ENCODE measurements at regions not wholly inside any gene's neighbourhood (a gene's known extent, or its start where the extent isn't known, plus 50 kb on each side); places are given as distances from the start of the nearest gene placed in this dataset.

GRCh38 chr18:21928925-21929324 lies 188.3 kb downstream of the MIB1 start:
- Histone ChIP-seq H3K27ac (no peak overlapping the region), H3K9me3 (no peaks in the 10 kb centered on the region), H3K36me3 (ENCODE audit: low read depth, missing control alignments) (no peaks in the 10 kb centered on the region), H3K4me1 (no peaks in the 10 kb centered on the region), H3K27me3 (no peaks in the 10 kb centered on the region), H3K4me3 (no peak overlapping the region)
- WGBS, 2 donors: 63 to 66% methylated on average over 4 of the region's 4 CpGs
- intact Hi-C loops (cut with DNase I; ENCODE audit: low total_unique reads): no loop called here
- TF ChIP-seq CTCF (IDR thresholded peaks at IDR 0.05): no peak
- TF ChIP-seq POLR2A (IDR thresholded peaks at IDR 0.05): no peak
- DNase-seq: no peak

GRCh38 chr18:21930177-21930576 lies 189.6 kb downstream of the MIB1 start:
- Histone ChIP-seq H3K4me1 (no peaks in the 10 kb centered on the region), H3K4me3 (no peak overlapping the region), H3K27me3 (no peaks in the 10 kb centered on the region), H3K27ac (no peak overlapping the region), H3K9me3 (no peaks in the 10 kb centered on the region), H3K36me3 (ENCODE audit: low read depth, missing control alignments) (no peaks in the 10 kb centered on the region)
- WGBS, 2 donors: 48 to 63% methylated on average over 6 of the region's 6 CpGs
- no peak for TF ChIP-seq POLR2A (IDR thresholded peaks at IDR 0.05)
- no peak for TF ChIP-seq CTCF (IDR thresholded peaks at IDR 0.05)
- intact Hi-C loops (cut with DNase I; ENCODE audit: low total_unique reads): no loop called here
- DNase-seq: no peak

- intact Hi-C loops (cut with DNase I; ENCODE audit: low total_unique reads): no loop called here
- TF ChIP-seq CTCF (IDR thresholded peaks at IDR 0.05): no peak
- no peak for TF ChIP-seq POLR2A (IDR thresholded peaks at IDR 0.05)
- 78 to 85% methylated on average over 10 of the region's 10 CpGs for WGBS, 2 donors
- H3K27me3 ChIP-seq: no peaks in the 10 kb centered on the region
- no peaks in the 10 kb centered on the region for H3K9me3 ChIP-seq
- H3K36me3 ChIP-seq (ENCODE audit: low read depth, missing control alignments): no peaks in the 10 kb centered on the region
- no peak overlapping the region for H3K4me3 ChIP-seq
- no peak overlapping the region for H3K27ac ChIP-seq
- no peak for DNase-seq
- no peaks in the 10 kb centered on the region for H3K4me1 ChIP-seq
Observed at GRCh38 chr18:21933931-21934765, 193.6 kb downstream of the MIB1 start.

GRCh38 chr18:21934766-21935015 lies 194.1 kb downstream of the MIB1 start:
- Histone ChIP-seq H3K36me3 (ENCODE audit: low read depth, missing control alignments) (no peaks in the 10 kb centered on the region), H3K4me3 (no peak overlapping the region), H3K27ac (no peak overlapping the region), H3K4me1 (no peaks in the 10 kb centered on the region), H3K9me3 (no peaks in the 10 kb centered on the region), H3K27me3 (no peaks in the 10 kb centered on the region)
- 63 to 78% methylated on average over 4 of the region's 4 CpGs for WGBS, 2 donors
- intact Hi-C loops (cut with DNase I; ENCODE audit: low total_unique reads): no loop called here
- no peak for DNase-seq
- TF ChIP-seq CTCF (IDR thresholded peaks at IDR 0.05) (no peak), POLR2A (IDR thresholded peaks at IDR 0.05) (no peak)

GRCh38 chr18:21943456-21943855 lies 202.9 kb downstream of the MIB1 start:
- H3K9me3 ChIP-seq: no peaks in the 10 kb centered on the region
- no peak overlapping the region for H3K4me3 ChIP-seq
- no peaks in the 10 kb centered on the region for H3K4me1 ChIP-seq
- intact Hi-C loops (cut with DNase I; ENCODE audit: low total_unique reads): no loop called here
- no peak for DNase-seq
- H3K27ac ChIP-seq: no peak overlapping the region
- TF ChIP-seq POLR2A (IDR thresholded peaks at IDR 0.05) (no peak), CTCF (IDR thresholded peaks at IDR 0.05) (no peak)
- no peaks in the 10 kb centered on the region for H3K36me3 ChIP-seq (ENCODE audit: low read depth, missing control alignments)
- WGBS, 2 donors: 78 to 79% methylated on average over 4 of the region's 4 CpGs
- no peaks in the 10 kb centered on the region for H3K27me3 ChIP-seq
